HG02852 (cell line): ENCODE measurements at regions not wholly inside any gene's neighbourhood (a gene's known extent, or its start where the extent isn't known, plus 50 kb on each side); places are given as distances from the start of the nearest gene placed in this dataset.
"Not testable (repeated sequence)": the region's sequence is repeated elsewhere in the genome, so short reads cannot be mapped to it uniquely, and the experiment has no call there.

Source experiments
- ATAC-seq: cut with Tn5 transposase; IDR thresholded peaks from one replicate; pipeline ENCODE4 v1.9.1; 2021; ENCODE audit warnings: mild to moderate bottlenecking, moderate library complexity; ENCODE audit not compliant: unreplicated experiment

- no peak for ATAC-seq
Observed at GRCh38 chr2:231644426-231644825, 51.8 kb downstream of the TEX44 start.

GRCh38 chr2:231646476-231646875 lies 53.8 kb downstream of the TEX44 start:
- no peak for ATAC-seq

- ATAC-seq: peak; percentile 55
Observed at GRCh38 chr2:231648579-231649174, 56.0 kb downstream of the TEX44 start.

GRCh38 chr2:231651561-231651960 lies 56.8 kb upstream of the PTMA start:
- not testable (repeated sequence) for ATAC-seq

- ATAC-seq: no peak
Observed at GRCh38 chr2:231655488-231655887, 52.8 kb upstream of the PTMA start.

- no peak for ATAC-seq
Observed at GRCh38 chr2:231655894-231656293, 52.4 kb upstream of the PTMA start.
